ENCODE measurements at regions not wholly inside any gene's neighbourhood (a gene's known extent, or its start where the extent isn't known, plus 50 kb on each side); places are given as distances from the start of the nearest gene placed in this dataset.
"Not testable (repeated sequence)": the region's sequence is repeated elsewhere in the genome, so short reads cannot be mapped to it uniquely, and the experiment has no call there.

GRCh38 chr10:129063877-129064276 is 403.2 kb upstream of the MGMT start:
- CTCF ChIA-PET = no interaction called here
- dilution Hi-C loops (cut with MboI; ENCODE audit: extremely low pct_ligation_motif_present, low sequenced_read_pairs) = no loop called here

GRCh38 chr10:129066529-129066928 is 400.5 kb upstream of the MGMT start:
- H3K27ac ChIP-seq (ENCODE audit: insufficient read depth, low read depth, low read length); H3K9me1 ChIP-seq (replicated peaks; ENCODE audit: control insufficient read depth, extremely low read depth, insufficient read depth, low read length); DNase-seq (ENCODE audit: low read depth, low spot score); dilution Hi-C loops (cut with MboI; ENCODE audit: extremely low pct_ligation_motif_present, low sequenced_read_pairs); CTCF ChIA-PET; H3K36me3 ChIP-seq (ENCODE audit: control insufficient read depth in 2 of 2, extremely low read depth in 1 of 2, insufficient read depth in 2 of 2, low read length in 2 of 2); H3K4me3 ChIP-seq (replicated peaks in 1 of 3; ENCODE audit: insufficient read depth in 1 of 3, low read depth in 1 of 3, low read length in 3 of 3); H2AFZ ChIP-seq (ENCODE audit: low read depth, low read length); H3K27me3 ChIP-seq (ENCODE audit: control insufficient read depth in 2 of 2, insufficient read depth in 2 of 2, low read length in 2 of 2); H3K9ac ChIP-seq (replicated peaks; ENCODE audit: extremely low read depth, insufficient read depth, low read length); H4K20me1 ChIP-seq (replicated peaks; ENCODE audit: control insufficient read depth, extremely low read depth, insufficient read depth, low read length); POLR2A ChIA-PET; H3K79me2 ChIP-seq (ENCODE audit: control insufficient read depth, insufficient read depth, low read length); H3K4me2 ChIP-seq (ENCODE audit: insufficient read depth, low read length); BruUV-seq (replicated peaks); FAIRE-seq; H3K4me1 ChIP-seq (ENCODE audit: control insufficient read depth, extremely low read depth, insufficient read depth, low read length); H3K9me3 ChIP-seq (replicated peaks; ENCODE audit: control insufficient read depth, insufficient read depth, low read length); intact Hi-C loops (cut with micrococcal nuclease): not testable (repeated sequence)

More at GRCh38 chr10:129063877-129064276, 403.2 kb upstream of the MGMT start:
- TF ChIP-seq GATA2 (IDR thresholded peaks at IDR 0.05; ENCODE audit: insufficient read depth, insufficient read length, low read depth, low read length) (no peak), EZH2 (IDR thresholded peaks at IDR 0.05; ENCODE audit: borderline replicate concordance, low read depth, low read length, severe bottlenecking) (no peak), JUN (IDR thresholded peaks at IDR 0.05; ENCODE audit: borderline replicate concordance, insufficient read depth, insufficient read length, low read depth) (no peak), MAX (IDR thresholded peaks at IDR 0.05; ENCODE audit: insufficient read depth, insufficient read length) (no peak), CTCF (IDR thresholded peaks at IDR 0.05; ENCODE audit: extremely low read depth in 1 of 2, insufficient read depth in 1 of 2, low read depth in 1 of 2, low read length in 2 of 2) (no peak), MYC (IDR thresholded peaks at IDR 0.05; ENCODE audit: low read depth, low read length) (no peak), POLR2AphosphoS5 (IDR thresholded peaks at IDR 0.05; ENCODE audit: insufficient read depth, low read depth, low read length) (no peak), POLR2A (IDR thresholded peaks at IDR 0.05; ENCODE audit: low read depth, low read length) (no peak), FOS (IDR thresholded peaks at IDR 0.05; ENCODE audit: borderline replicate concordance, insufficient read depth, low read length) (no peak)
- H3K4me2 ChIP-seq (ENCODE audit: insufficient read depth, low read length) = no peak overlapping the region
- no peaks in the 10 kb centered on the region for H3K36me3 ChIP-seq (ENCODE audit: control insufficient read depth in 2 of 2, extremely low read depth in 1 of 2, insufficient read depth in 2 of 2, low read length in 2 of 2)
- FAIRE-seq (no peak), DNase-seq (ENCODE audit: low read depth, low spot score) (no peak)
- H3K79me2 ChIP-seq (ENCODE audit: control insufficient read depth, insufficient read depth, low read length) = no peaks in the 10 kb centered on the region
- no peak overlapping the region for H3K9ac ChIP-seq (replicated peaks; ENCODE audit: extremely low read depth, insufficient read depth, low read length)
- no peak overlapping the region for H3K27ac ChIP-seq (ENCODE audit: insufficient read depth, low read depth, low read length)
- H3K27me3 ChIP-seq (ENCODE audit: control insufficient read depth in 2 of 2, insufficient read depth in 2 of 2, low read length in 2 of 2) = no peaks in the 10 kb centered on the region
- H3K4me1 ChIP-seq (ENCODE audit: control insufficient read depth, extremely low read depth, insufficient read depth, low read length) = no peaks in the 10 kb centered on the region
- no TSS peak for BruUV-seq (replicated peaks)
- H3K9me3 ChIP-seq (replicated peaks; ENCODE audit: control insufficient read depth, insufficient read depth, low read length) = no peaks in the 10 kb centered on the region
- H3K4me3 ChIP-seq (replicated peaks in 1 of 3; ENCODE audit: insufficient read depth in 1 of 3, low read depth in 1 of 3, low read length in 3 of 3) = no peak overlapping the region
- POLR2A ChIA-PET = no interaction called here
- no peaks in the 10 kb centered on the region for H3K9me1 ChIP-seq (replicated peaks; ENCODE audit: control insufficient read depth, extremely low read depth, insufficient read depth, low read length)
- intact Hi-C loops (cut with micrococcal nuclease) = no loop called here
- no peak overlapping the region for H2AFZ ChIP-seq (ENCODE audit: low read depth, low read length)
- H4K20me1 ChIP-seq (replicated peaks; ENCODE audit: control insufficient read depth, extremely low read depth, insufficient read depth, low read length) = no peaks in the 10 kb centered on the region

- H2AFZ ChIP-seq (ENCODE audit: low read depth, low read length); H3K27me3 ChIP-seq (ENCODE audit: control insufficient read depth in 2 of 2, insufficient read depth in 2 of 2, low read length in 2 of 2); H3K27ac ChIP-seq (ENCODE audit: insufficient read depth, low read depth, low read length); POLR2A ChIA-PET; DNase-seq (ENCODE audit: low read depth, low spot score); FAIRE-seq; dilution Hi-C loops (cut with MboI; ENCODE audit: extremely low pct_ligation_motif_present, low sequenced_read_pairs); intact Hi-C loops (cut with micrococcal nuclease); H3K9me1 ChIP-seq (replicated peaks; ENCODE audit: control insufficient read depth, extremely low read depth, insufficient read depth, low read length); H3K4me1 ChIP-seq (ENCODE audit: control insufficient read depth, extremely low read depth, insufficient read depth, low read length); H4K20me1 ChIP-seq (replicated peaks; ENCODE audit: control insufficient read depth, extremely low read depth, insufficient read depth, low read length); H3K4me3 ChIP-seq (replicated peaks in 1 of 3; ENCODE audit: insufficient read depth in 1 of 3, low read depth in 1 of 3, low read length in 3 of 3); BruUV-seq (replicated peaks); H3K36me3 ChIP-seq (ENCODE audit: control insufficient read depth in 2 of 2, extremely low read depth in 1 of 2, insufficient read depth in 2 of 2, low read length in 2 of 2); H3K79me2 ChIP-seq (ENCODE audit: control insufficient read depth, insufficient read depth, low read length); H3K9ac ChIP-seq (replicated peaks; ENCODE audit: extremely low read depth, insufficient read depth, low read length); H3K9me3 ChIP-seq (replicated peaks; ENCODE audit: control insufficient read depth, insufficient read depth, low read length); CTCF ChIA-PET; H3K4me2 ChIP-seq (ENCODE audit: insufficient read depth, low read length): not testable (repeated sequence)
These were observed 395.6 kb upstream of the MGMT start for GRCh38 chr10:129071411-129071810.
